ENCODE measurements at regions not wholly inside any gene's neighbourhood (a gene's known extent, or its start where the extent isn't known, plus 50 kb on each side); places are given as distances from the start of the nearest gene placed in this dataset.

DNA sequence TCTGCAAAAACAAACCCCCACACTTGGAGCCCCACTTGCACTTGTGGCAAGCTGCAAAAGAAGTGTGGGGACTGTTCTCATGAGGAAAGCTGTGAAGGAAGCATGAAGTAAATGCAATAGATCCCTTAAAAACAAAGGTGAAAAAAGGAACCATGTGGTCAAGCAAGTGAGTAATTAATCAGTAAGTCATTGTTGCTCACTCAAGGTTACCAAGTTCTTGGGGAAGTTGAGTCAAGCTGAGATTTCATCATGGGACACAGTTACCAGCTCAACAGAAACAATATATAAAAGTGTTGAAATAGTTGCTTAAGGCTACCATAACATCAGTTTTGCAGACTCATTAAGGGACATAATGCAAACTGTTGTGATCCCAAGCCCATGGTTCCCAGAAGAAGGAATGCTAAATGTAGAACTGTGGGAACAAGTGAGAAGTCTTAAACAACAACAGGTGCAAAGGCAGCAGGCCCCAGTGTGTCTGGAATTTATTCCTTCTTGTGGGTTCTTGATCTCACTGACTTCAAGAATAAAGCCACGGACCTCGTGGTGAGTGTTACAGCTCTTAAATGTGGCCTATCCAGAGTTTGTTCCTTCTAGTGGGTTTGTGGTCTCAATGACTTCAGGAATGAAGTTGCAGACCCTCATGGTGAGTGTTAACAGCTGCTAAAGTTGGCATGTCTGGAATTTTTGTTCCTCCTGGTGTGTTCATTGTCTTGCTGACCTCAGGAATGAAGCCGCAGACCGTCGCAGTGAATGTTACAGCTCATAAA, 336.3 kb upstream of the RBMY1B start:
- DNase-seq (ENCODE audit: low read depth in 3 of 3), result no peak

GRCh38 chrY:21175505-21175904, 335.6 kb upstream of the RBMY1B start:
- DNase-seq (ENCODE audit: low read depth in 3 of 3), result no peak

- DNase-seq (ENCODE audit: low read depth in 3 of 3), result no peak
Observed at GRCh38 chrY:21177306-21177800, 333.8 kb upstream of the RBMY1B start.

DNA sequence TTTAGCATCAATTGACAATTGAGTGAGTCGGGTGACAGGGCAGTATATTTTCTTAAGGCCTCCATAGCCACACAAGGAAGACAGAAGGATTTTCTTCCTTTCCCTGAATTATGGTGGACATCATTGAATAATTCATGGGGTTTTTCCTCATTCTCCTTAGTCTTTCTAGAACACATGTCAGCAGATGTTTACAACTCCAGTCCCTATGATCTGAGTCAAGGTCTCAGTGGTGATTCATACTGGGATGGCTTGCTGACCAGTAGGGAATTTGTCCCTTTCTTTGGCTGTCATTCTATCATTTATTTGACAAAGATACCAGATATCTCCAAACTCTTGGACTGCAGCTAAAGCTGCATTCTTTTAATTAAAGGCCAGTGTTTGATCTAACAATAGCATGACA, 332.9 kb upstream of the RBMY1B start:
- no peak for DNase-seq (ENCODE audit: low read depth in 3 of 3)

- peak in 2 of 3 donors; percentile 2 to 32 for DNase-seq (ENCODE audit: low read depth in 3 of 3)
Observed at GRCh38 chrY:21180921-21181320, 330.2 kb upstream of the RBMY1B start.

DNA sequence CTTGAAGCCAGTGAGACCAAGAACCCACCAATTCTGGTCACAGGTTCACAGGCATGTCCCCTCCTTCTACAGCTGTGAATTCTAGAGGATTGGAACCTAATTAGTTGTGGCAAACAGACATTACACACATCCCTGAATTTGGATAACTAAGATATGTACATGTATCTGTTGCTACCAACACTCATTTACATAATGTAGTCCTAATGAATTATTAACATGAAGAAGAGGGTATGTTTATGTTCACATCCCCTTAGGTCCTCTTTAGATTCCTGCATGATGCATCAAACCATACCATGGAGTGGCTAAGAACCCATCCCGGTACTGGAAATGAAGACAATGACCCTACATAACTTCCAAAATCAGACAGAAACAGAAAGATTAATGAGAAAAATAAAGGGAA, 326.9 kb upstream of the RBMY1B start:
- no peak for DNase-seq (ENCODE audit: low read depth in 3 of 3)

DNA sequence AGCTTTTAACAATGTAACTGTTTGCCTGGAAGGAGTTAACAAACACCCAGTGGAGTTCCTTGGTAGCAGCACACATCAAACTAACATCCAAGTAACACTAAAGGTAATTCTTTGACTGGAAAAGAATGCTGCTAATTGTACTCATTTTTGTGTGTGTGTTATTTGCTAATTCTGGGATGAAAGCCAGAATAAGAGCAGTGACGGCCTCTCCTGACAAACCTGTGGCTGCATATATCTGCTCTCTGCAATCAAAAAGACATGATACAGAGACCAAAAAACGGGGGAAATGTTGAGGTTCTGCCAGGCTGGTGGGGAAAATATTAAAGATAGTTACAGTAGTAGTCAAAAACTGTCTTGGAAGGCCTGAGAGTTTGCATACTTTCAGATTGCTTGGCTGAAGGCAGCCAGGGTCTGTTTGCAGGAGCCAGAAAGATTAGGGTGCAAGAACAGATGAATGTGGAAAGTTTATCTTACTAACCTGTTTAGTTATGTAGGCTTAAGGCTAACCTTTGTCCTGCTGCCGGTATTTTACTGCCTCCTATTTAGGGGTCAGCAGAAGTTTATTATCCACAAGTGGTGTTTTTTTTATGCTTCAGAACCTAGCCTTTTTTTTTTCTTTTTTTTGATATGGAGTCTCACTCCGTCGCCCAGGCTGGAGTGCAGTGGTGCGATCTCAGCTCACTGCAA, 325.6 kb upstream of the RBMY1B start:
- no peak for DNase-seq (ENCODE audit: low read depth in 3 of 3)

DNA sequence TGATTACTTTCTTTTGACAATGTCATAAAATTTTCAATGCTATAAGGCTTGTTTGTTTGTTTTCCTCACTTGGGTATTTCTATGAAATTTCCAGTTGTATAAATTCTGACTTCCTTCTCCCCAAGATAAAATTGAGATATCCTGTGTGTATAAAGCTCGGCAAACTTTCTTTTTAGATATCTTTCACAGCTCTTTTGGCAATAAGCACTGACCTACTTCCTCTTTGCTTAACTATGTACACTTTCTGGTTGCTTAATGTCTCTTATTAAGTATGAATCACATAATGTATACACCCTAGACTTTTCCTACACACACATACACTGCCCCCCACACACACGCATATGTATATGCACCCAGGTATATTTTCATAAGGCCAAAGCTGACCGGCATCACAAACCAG, 318.4 kb upstream of the RBMY1B start:
- no peak for DNase-seq (ENCODE audit: low read depth in 3 of 3)

GRCh38 chrY:21200246-21200645, 310.9 kb upstream of the RBMY1B start:
- DNase-seq (ENCODE audit: low read depth in 3 of 3), result no peak

DNA sequence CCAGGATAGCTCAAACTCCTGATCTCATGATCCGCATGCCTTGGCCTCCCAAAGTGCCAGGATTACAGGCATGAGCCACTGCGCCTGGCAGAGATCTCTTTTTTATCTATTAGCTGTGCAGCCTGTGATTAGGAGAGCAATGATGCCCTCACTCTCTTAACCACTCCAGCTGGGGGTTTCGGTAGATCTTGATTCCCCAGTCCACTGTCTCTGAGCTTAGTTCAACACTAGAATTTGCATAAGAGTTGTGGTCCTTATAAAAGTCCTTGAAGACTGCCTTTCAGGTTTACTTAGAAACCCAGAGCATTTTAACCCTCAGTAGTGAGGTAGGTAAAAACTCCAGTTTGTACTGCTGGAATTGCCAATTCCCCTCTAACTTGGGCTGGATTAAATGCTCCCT, 283.3 kb upstream of the RBMY1B start:
- no peak for DNase-seq (ENCODE audit: low read depth in 3 of 3)

DNA sequence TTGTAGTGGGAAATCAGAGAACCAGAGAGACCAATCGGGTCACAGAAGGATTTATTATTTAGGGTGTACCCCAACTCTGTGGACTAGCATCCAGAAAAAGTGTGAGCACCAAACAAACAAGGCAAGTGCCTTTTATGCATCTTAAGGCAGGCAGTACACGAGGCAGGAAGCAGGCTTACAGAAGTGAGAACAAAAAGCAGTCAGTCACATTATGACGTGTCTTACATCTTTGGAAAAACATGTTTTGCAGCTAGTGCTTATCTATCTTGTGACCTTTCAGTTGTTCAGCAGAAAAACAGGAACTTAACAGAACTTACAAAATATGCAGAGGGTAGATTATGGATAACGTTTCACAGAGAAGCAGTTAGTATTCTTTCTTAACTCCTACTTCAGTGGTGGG, 270.9 kb upstream of the RBMY1B start:
- no peak for DNase-seq (ENCODE audit: low read depth in 3 of 3)

GRCh38 chrY:21240662-21241310, 270.4 kb upstream of the RBMY1B start:
- no peak for DNase-seq (ENCODE audit: low read depth in 3 of 3)

DNA sequence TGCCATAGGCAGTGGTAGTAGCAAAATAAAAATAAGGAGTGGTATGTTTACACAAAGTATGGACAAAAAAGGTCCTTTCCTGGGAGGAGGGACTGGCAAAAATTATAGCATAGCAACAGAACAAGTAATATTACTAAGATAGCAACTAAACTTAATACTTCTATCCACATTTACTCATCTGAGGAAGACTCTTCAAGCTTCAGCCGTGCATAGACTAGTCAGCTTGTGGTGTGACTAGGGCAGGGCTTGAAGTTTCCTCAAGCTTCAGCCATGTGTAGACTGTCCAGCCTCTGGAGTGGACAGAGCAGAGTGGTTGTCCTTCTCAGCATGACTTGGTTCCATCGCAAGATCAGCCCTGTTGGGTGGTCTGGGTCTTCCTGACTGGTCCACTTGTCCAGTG, 268.3 kb upstream of the RBMY1B start:
- no peak for DNase-seq (ENCODE audit: low read depth in 3 of 3)

DNA sequence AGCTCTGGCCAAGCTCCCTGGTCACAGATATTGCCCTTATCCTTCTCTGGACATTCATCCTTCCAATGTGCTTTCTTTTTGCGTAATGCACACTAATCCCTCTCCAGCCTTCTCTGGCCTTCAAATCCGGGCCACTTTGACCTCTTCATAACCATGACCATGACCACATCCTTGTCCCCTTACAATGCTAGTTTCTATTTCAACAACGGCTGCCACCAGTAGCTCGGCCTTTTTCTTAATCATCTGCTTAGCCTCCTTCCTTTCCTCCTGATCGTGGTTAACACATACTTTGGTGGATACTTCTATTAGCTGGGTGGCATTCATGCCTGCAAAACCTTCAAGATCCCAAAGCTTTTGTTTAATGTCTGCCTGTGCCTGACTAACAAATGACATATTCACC, 264.4 kb upstream of the RBMY1B start:
- DNase-seq (ENCODE audit: low read depth in 3 of 3), result no peak

DNA sequence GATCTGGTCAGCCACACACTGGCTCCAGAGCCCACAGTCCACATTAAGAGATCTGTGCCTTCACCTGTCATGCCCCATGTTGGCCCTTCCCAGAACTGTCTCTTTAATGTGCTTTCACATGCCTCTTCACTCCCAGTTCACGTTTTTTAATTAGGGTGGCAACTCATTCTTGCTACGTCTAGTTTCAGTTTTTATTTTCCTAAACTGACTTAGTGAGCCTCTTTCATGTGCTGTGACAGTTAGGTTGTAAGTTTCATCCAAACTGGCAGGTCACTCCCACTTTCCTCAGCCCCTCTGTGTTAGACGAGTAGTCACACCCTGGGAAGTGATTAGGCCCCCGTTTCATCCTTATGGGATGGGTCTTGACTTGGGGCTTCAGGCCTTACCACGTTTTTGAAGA, 262.5 kb upstream of the RBMY1B start:
- no peak for DNase-seq (ENCODE audit: low read depth in 3 of 3)

- DNase-seq (ENCODE audit: low read depth in 3 of 3), result no peak
Observed at GRCh38 chrY:21253455-21254248, 257.5 kb upstream of the RBMY1B start.

DNA sequence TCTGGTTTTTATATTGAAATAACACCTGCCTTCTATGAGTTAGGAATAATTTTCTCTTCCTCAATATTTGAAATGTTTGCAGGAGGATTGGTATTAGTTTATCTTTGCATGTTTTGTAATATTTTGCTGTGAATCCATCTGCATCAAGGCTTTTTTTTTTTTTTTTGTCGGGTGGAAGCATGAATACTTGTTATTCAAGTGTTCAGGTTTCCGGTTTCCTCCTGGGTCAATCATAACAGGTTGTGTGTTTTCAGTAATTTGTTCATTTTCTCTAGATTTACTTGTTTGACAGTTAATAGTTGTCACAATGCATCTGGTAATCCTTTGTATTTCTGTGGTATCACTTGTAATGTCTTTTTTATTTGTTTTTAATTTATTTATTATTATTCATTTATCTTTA, 256.7 kb upstream of the RBMY1B start:
- DNase-seq (ENCODE audit: low read depth in 3 of 3), result no peak

GRCh38 chrY:21256820-21257219, 254.3 kb upstream of the RBMY1B start:
- DNase-seq (ENCODE audit: low read depth in 3 of 3), result no peak

DNA sequence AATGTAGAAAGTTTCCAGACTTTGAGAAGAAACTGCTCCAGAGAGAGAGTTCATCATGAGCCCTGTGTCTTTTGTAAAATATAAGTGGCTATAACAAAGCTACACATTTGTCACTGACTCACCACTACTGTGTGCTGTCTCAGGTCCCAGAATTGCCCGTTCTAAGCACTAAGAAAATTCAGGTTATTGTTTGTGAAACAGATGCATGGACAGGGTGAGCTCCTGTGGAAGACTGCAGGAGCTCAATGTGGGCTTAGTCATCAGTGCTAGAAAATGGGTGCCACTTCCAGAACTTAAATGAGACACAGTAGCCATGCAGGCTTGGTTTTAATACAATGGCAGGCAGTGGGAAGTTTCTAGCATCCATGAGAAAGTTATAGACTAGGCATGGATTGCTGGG, 251.4 kb upstream of the RBMY1B start:
- no peak for DNase-seq (ENCODE audit: low read depth in 3 of 3)

DNA sequence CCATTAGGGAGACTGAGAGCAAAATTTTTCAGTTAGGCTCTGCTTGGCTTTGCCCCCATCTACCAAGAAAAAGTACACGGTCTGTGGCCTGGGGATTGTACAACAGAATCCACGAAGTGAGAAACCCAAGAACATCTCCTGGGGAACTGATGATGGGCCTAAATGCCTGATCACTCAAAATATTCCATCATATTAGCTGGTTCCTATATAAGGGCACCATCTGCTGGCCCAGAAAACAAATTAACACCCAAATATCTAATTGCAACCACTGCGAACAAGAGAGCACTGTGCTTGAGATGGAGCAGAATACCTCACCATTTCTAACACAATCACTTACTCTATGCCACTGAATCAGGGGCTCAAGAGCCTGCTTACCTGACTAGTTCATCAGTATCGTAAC, 250.8 kb upstream of the RBMY1B start:
- no peak for DNase-seq (ENCODE audit: low read depth in 3 of 3)

DNA sequence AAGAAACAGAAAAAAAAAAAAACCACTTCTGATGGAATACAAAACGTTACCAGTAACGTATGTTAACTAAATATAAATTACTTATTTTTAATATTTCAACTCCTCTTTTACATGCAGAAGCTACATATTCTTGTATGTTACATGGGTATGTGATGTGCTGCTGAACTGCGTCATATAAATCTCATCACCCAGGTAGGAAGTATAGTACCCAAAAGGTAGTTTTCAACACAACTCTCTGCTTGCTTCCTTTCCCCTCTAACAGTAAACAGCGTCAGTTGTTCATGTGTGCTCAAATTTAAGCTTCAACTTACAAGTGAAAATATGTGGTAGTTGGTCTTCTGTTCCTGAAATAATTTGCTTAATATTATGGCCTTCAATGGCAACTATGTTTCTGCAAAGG, 250.0 kb upstream of the RBMY1B start:
- no peak for DNase-seq (ENCODE audit: low read depth in 3 of 3)

GRCh38 chrY:21266751-21267150, 244.4 kb upstream of the RBMY1B start:
- no peak for DNase-seq (ENCODE audit: low read depth in 3 of 3)

Measured in stimulated activated CD4-positive, alpha-beta T cell treated with anti-CD3 and anti-CD28 coated beads, TNF-alpha, amount 100 ng/mL, for 48 hours (primary cell).